ENCODE measurements at regions not wholly inside any gene's neighbourhood (a gene's known extent, or its start where the extent isn't known, plus 50 kb on each side); places are given as distances from the start of the nearest gene placed in this dataset.
"Not testable (repeated sequence)": the region's sequence is repeated elsewhere in the genome, so short reads cannot be mapped to it uniquely, and the experiment has no call there.

GRCh38 chr11:100441086-100441485 is 246.0 kb upstream of the ARHGAP42 start:
- no peak for TF ChIP-seq CTCF (IDR thresholded peaks at IDR 0.05; ENCODE audit: borderline replicate concordance, extremely low read depth, insufficient read depth)
- Histone ChIP-seq H3K4me3 (ENCODE audit: low read length in 3 of 3) (no peak overlapping the region), H3K27ac (ENCODE audit: low read depth in 2 of 2, low read length in 2 of 2) (no peak overlapping the region), H3K27me3 (ENCODE audit: control insufficient read depth, insufficient read depth, low read length) (no peaks in the 10 kb centered on the region), H3K36me3 (ENCODE audit: control insufficient read depth in 2 of 3, insufficient read depth in 3 of 3, low read length in 3 of 3) (no peaks in the 10 kb centered on the region), H3K4me1 (ENCODE audit: control insufficient read depth in 2 of 3, insufficient read depth in 2 of 3, low read depth in 1 of 3, low read length in 3 of 3) (peaks cover 0 to 4% (median 0%) of the 10 kb centered on the region in 3 donors), H3K9ac (ENCODE audit: low read length in 3 of 3) (no peak overlapping the region), H3K9me3 (ENCODE audit: control insufficient read depth in 2 of 3, insufficient read depth in 1 of 3, low read length in 3 of 3) (no peaks in the 10 kb centered on the region)
- no peak for FAIRE-seq
- DNase-seq, result no peak
- intact Hi-C loops (cut with DNase I), result no loop called here

GRCh38 chr11:100442017-100442416 is 245.1 kb upstream of the ARHGAP42 start:
- no peak overlapping the region for H3K9ac ChIP-seq (ENCODE audit: low read length in 3 of 3)
- FAIRE-seq (no peak), DNase-seq (no peak)
- no peak overlapping the region for H3K4me3 ChIP-seq (ENCODE audit: low read length in 3 of 3)
- TF ChIP-seq CTCF (IDR thresholded peaks at IDR 0.05; ENCODE audit: borderline replicate concordance, extremely low read depth, insufficient read depth), result no peak
- no peaks in the 10 kb centered on the region for H3K36me3 ChIP-seq (ENCODE audit: control insufficient read depth in 2 of 3, insufficient read depth in 3 of 3, low read length in 3 of 3)
- no peaks in the 10 kb centered on the region for H3K9me3 ChIP-seq (ENCODE audit: control insufficient read depth in 2 of 3, insufficient read depth in 1 of 3, low read length in 3 of 3)
- peaks cover 0 to 4% (median 0%) of the 10 kb centered on the region in 3 donors for H3K4me1 ChIP-seq (ENCODE audit: control insufficient read depth in 2 of 3, insufficient read depth in 2 of 3, low read depth in 1 of 3, low read length in 3 of 3)
- intact Hi-C loops (cut with DNase I), result no loop called here
- no peaks in the 10 kb centered on the region for H3K27me3 ChIP-seq (ENCODE audit: control insufficient read depth, insufficient read depth, low read length)
- no peak overlapping the region for H3K27ac ChIP-seq (ENCODE audit: low read depth in 2 of 2, low read length in 2 of 2)

GRCh38 chr11:100445231-100445735 is 241.8 kb upstream of the ARHGAP42 start:
- H3K27ac ChIP-seq (ENCODE audit: low read depth in 2 of 2, low read length in 2 of 2), result no peak overlapping the region

GRCh38 chr11:100451801-100452460 is 235.2 kb upstream of the ARHGAP42 start:
- H3K4me3 ChIP-seq (ENCODE audit: low read length in 3 of 3); H3K36me3 ChIP-seq (ENCODE audit: control insufficient read depth in 2 of 3, insufficient read depth in 3 of 3, low read length in 3 of 3); H3K9ac ChIP-seq (ENCODE audit: low read length in 3 of 3); DNase-seq; H3K27ac ChIP-seq (ENCODE audit: low read depth in 2 of 2, low read length in 2 of 2); intact Hi-C loops (cut with DNase I); H3K4me1 ChIP-seq (ENCODE audit: control insufficient read depth in 2 of 3, insufficient read depth in 2 of 3, low read depth in 1 of 3, low read length in 3 of 3); H3K27me3 ChIP-seq (ENCODE audit: control insufficient read depth, insufficient read depth, low read length); H3K9me3 ChIP-seq (ENCODE audit: control insufficient read depth in 2 of 3, insufficient read depth in 1 of 3, low read length in 3 of 3); FAIRE-seq: not testable (repeated sequence)

More at GRCh38 chr11:100445231-100445735, 241.8 kb upstream of the ARHGAP42 start:
- no peak overlapping the region for H3K4me3 ChIP-seq (ENCODE audit: low read length in 3 of 3)
- peak; percentile 18 for TF ChIP-seq CTCF (IDR thresholded peaks at IDR 0.05; ENCODE audit: borderline replicate concordance, extremely low read depth, insufficient read depth)
- no peaks in the 10 kb centered on the region for H3K36me3 ChIP-seq (ENCODE audit: control insufficient read depth in 2 of 3, insufficient read depth in 3 of 3, low read length in 3 of 3)
- no peak overlapping the region for H3K9ac ChIP-seq (ENCODE audit: low read length in 3 of 3)
- no peaks in the 10 kb centered on the region for H3K27me3 ChIP-seq (ENCODE audit: control insufficient read depth, insufficient read depth, low read length)
- no peaks in the 10 kb centered on the region for H3K9me3 ChIP-seq (ENCODE audit: control insufficient read depth in 2 of 3, insufficient read depth in 1 of 3, low read length in 3 of 3)
- FAIRE-seq (no peak), DNase-seq (peak in 1 of 5 donors; percentile 12)
- intact Hi-C loops (cut with DNase I), result no loop called here
- peaks cover 0 to 6% (median 0%) of the 10 kb centered on the region in 3 donors for H3K4me1 ChIP-seq (ENCODE audit: control insufficient read depth in 2 of 3, insufficient read depth in 2 of 3, low read depth in 1 of 3, low read length in 3 of 3)
